ENCODE measurements at regions not wholly inside any gene's neighbourhood (a gene's known extent, or its start where the extent isn't known, plus 50 kb on each side); places are given as distances from the start of the nearest gene placed in this dataset.

DNA sequence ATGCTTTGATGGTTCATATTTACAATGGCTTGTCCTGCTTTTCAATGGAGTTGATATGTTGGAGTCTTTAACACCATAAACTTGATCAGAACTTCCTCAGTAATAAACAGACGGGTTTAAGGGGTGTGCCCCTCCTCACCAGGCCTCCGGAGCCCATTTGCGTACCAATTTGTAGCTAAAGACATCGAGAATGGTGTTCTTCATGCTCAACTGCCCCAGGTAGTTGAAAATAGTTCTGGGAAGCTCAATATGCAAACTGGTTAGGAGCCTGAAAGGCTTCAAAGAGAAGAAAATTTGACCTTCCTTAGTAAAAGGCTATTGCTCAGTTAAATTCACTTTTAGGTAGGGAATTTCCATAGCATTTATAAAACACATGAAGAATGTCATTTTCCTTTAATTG, 68.1 kb upstream of the RRP15 start:
- TF ChIP-seq, protein P1, sequence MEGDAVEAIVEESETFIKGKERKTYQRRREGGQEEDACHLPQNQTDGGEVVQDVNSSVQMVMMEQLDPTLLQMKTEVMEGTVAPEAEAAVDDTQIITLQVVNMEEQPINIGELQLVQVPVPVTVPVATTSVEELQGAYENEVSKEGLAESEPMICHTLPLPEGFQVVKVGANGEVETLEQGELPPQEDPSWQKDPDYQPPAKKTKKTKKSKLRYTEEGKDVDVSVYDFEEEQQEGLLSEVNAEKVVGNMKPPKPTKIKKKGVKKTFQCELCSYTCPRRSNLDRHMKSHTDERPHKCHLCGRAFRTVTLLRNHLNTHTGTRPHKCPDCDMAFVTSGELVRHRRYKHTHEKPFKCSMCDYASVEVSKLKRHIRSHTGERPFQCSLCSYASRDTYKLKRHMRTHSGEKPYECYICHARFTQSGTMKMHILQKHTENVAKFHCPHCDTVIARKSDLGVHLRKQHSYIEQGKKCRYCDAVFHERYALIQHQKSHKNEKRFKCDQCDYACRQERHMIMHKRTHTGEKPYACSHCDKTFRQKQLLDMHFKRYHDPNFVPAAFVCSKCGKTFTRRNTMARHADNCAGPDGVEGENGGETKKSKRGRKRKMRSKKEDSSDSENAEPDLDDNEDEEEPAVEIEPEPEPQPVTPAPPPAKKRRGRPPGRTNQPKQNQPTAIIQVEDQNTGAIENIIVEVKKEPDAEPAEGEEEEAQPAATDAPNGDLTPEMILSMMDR (IDR thresholded peaks at IDR 0.05; ENCODE audit: low read depth, low read length) = no peak
- no peak for TF ChIP-seq EZH2phosphoT487 (IDR thresholded peaks at IDR 0.05; ENCODE audit: low read depth)
